GM12878 (cell line): ENCODE measurements at regions not wholly inside any gene's neighbourhood (a gene's known extent, or its start where the extent isn't known, plus 50 kb on each side); places are given as distances from the start of the nearest gene placed in this dataset.

Source experiments
- ATAC-seq: fragments of 200-7000 bp; cut with Tn5 transposase; 3 replicates; pipeline ENCODE4 v1.9.1; 2020; ENCODE audit warnings: mild to moderate bottlenecking, moderate library complexity
- BruUV-seq: library from RNA; stranded (reverse); fragments of 400-500 nt; replicated peaks from 2 replicates; lab custom pipeline; 2021; lab: Mats Ljungman, UMichigan
- CTCF ChIA-PET: fragments of 300-600 bp; sonication (Branson Sonifier 250); formaldehyde crosslinking; extraction: SDS; loops from one replicate; lab custom pipeline; 2021; ENCODE audit warnings: inconsistent platforms; lab: Yijun Ruan, JAX
- POLR2A ChIA-PET: fragments of 350-600 bp; formaldehyde crosslinking; extraction: SDS; loops from one replicate; lab custom pipeline; 2021; ENCODE audit warnings: inconsistent platforms; lab: Charles Lee
- RAD21 ChIA-PET: fragments of 300-600 bp; sonication (Branson Sonifier 250); formaldehyde crosslinking; loops from one replicate; lab custom pipeline; 2023; ENCODE audit warnings: antibody characterized with exemption; ENCODE audit not compliant: unreplicated experiment; lab: Charles Lee
- SMC1A ChIA-PET: fragments of 300-600 bp; sonication (Branson Sonifier 250); formaldehyde crosslinking; loops from one replicate; lab custom pipeline; 2023; ENCODE audit not compliant: unreplicated experiment, uncharacterized antibody; lab: Charles Lee
- DNase-seq: peaks from one replicate; pipeline ENCODE4 v3.0.0-alpha.2; 2011; ENCODE audit warnings: low read depth, low spot score
- FAIRE-seq: peaks from 3 replicates; lab custom pipeline; 2011; peaks lifted over from hg19 to GRCh38; lab: Jason Lieb, UNC
- H2AFZ ChIP-seq: 2 replicates; pipeline ENCODE4 v1.6.0; 2011; ENCODE audit warnings: low read depth, low read length, control low read depth; ENCODE audit not compliant: control insufficient read depth
- H3K27ac ChIP-seq: 2 replicates; pipeline ENCODE4 v1.5.1; 2011; ENCODE audit warnings: control low read depth; ENCODE audit not compliant: control insufficient read depth, insufficient read depth
- H3K27me3 ChIP-seq, 2 experiments: replicated peaks in 1 of 2; 2 replicates each; pipeline versions ENCODE4 v1.6.0 to v1.6.1; 2011; ENCODE audit warnings: low read length in 1 of 2; ENCODE audit not compliant: control insufficient read depth in 2 of 2, insufficient read depth in 2 of 2
- H3K36me3 ChIP-seq, 2 experiments: 2 replicates each; pipeline ENCODE4 v1.5.1; 2011; ENCODE audit warnings: low read length in 1 of 2; ENCODE audit not compliant: control insufficient read depth in 2 of 2, insufficient read depth in 2 of 2
- H3K4me1 ChIP-seq: 2 replicates; pipeline ENCODE4 v1.6.1; 2011; ENCODE audit warnings: mild to moderate bottlenecking, low read length, moderate library complexity, mixed read lengths; ENCODE audit not compliant: control insufficient read depth, insufficient read depth
- H3K4me2 ChIP-seq: 2 replicates; pipeline ENCODE4 v1.6.0; 2011; ENCODE audit warnings: control low read depth; ENCODE audit not compliant: control insufficient read depth, insufficient read depth
- H3K4me3 ChIP-seq: fragments of 200-600 bp; sonication (generic); 2 replicates; pipeline ENCODE4 v1.5.1; 2016
- H3K79me2 ChIP-seq: 2 replicates; pipeline ENCODE4 v1.6.0; 2011; ENCODE audit warnings: low read length; ENCODE audit not compliant: control insufficient read depth, insufficient read depth
- H3K9ac ChIP-seq: 2 replicates; pipeline ENCODE4 v1.8.0; 2011; ENCODE audit warnings: low read length, control low read depth, mixed read lengths; ENCODE audit not compliant: control insufficient read depth, insufficient read depth
- H3K9me3 ChIP-seq: replicated peaks from 3 replicates; pipeline ENCODE4 v1.5.1; 2011; ENCODE audit warnings: mild to moderate bottlenecking, low read length; ENCODE audit not compliant: control insufficient read depth, insufficient read depth
- H4K20me1 ChIP-seq: 2 replicates; pipeline ENCODE4 v1.6.0; 2011; ENCODE audit not compliant: control insufficient read depth, insufficient read depth
- BCL11A ChIP-seq: IDR thresholded peaks from 2 replicates; pipeline ENCODE4 v1.6.1; 2011; ENCODE audit warnings: low read depth, low read length
- BRCA1 ChIP-seq: IDR thresholded peaks from 2 replicates; pipeline ENCODE4 v1.6.1; 2011; ENCODE audit warnings: low read depth, low read length, improper control_type of control experiment
- EED ChIP-seq: sonication (generic); IDR thresholded peaks from 2 replicates; pipeline ENCODE4 v1.6.1; 2016; ENCODE audit warnings: antibody characterized with exemption, low read depth
- NFIC ChIP-seq: IDR thresholded peaks from 2 replicates; pipeline ENCODE4 v1.6.1; 2012; ENCODE audit warnings: low read depth, mild to moderate bottlenecking, inconsistent platforms, low read length, moderate library complexity
- NR2C2 ChIP-seq: IDR thresholded peaks from 2 replicates; pipeline ENCODE4 v1.6.1; 2011; ENCODE audit warnings: borderline replicate concordance, low read depth; ENCODE audit not compliant: control insufficient read depth, insufficient read length
- POLR2AphosphoS5 ChIP-seq: IDR thresholded peaks from 2 replicates; pipeline ENCODE4 v1.6.1; 2011; ENCODE audit warnings: mild to moderate bottlenecking, low read length, inconsistent platforms
- RCOR1 ChIP-seq: conservative IDR thresholded peaks from 2 replicates; pipeline ENCODE4 v1.6.1; 2012; ENCODE audit warnings: low read depth, low read length, improper control_type of control experiment
- RUNX3 ChIP-seq: IDR thresholded peaks from 2 replicates; pipeline ENCODE4 v1.6.1; 2012; ENCODE audit warnings: low read length, inconsistent platforms
- USF2 ChIP-seq: IDR thresholded peaks from 2 replicates; pipeline ENCODE4 v1.6.1; 2011; ENCODE audit warnings: low read depth, low read length, improper control_type of control experiment, borderline replicate concordance
- WGBS: methylation state at CpG from one replicate; pipeline ENCODE4 v1.1.6; 2016; ENCODE audit warnings: low lambda C conversion rate; ENCODE audit not compliant: insufficient replicate concordance, insufficient coverage; ENCODE audit errors: missing lambda C conversion rate; 5-methylcytosine and 5-hydroxymethylcytosine counted together
- in situ Hi-C: fragments of 300-500 bp; cut with MboI; formaldehyde crosslinking; loops from 9 replicates; pipeline ENCODE4 v1.14.3; 2018; ENCODE audit warnings: mixed read lengths
- intact Hi-C: fragments of 100-400 bp; cut with micrococcal nuclease; formaldehyde crosslinking; loops from one replicate; pipeline ENCODE4 v1.14.2; 2022; ENCODE audit not compliant: unreplicated experiment

- no peak for DNase-seq
These were observed 92.8 kb upstream of the TMCC3 start for GRCh38 chr12:94743174-94743573.

GRCh38 chr12:94740601-94741362, 90.4 kb upstream of the TMCC3 start:
- Histone ChIP-seq H3K4me1 (peaks cover 4% of the 10 kb centered on the region; the same call in 1 of the 2 replicates), H3K9me3 (no peaks in the 10 kb centered on the region; the same call in 2 of the 3 replicates)
- no TSS peak for BruUV-seq
- POLR2A ChIA-PET: no interaction called here
- ATAC-seq: no peak
- TF ChIP-seq EED: no peak
- no peak for TF ChIP-seq USF2
- TF ChIP-seq NR2C2: no peak
- no peak for TF ChIP-seq RUNX3
- no peak for TF ChIP-seq NFIC
- TF ChIP-seq BRCA1: no peak
- TF ChIP-seq RCOR1: no peak
- TF ChIP-seq, all 136 proteins: peak for 0
- DNase-seq: no peak
- ChIA-PET CTCF (interaction anchor here (1.4 kb wide), 1 partner anchor 10 kb away, joined by 6 read pairs; no protein-coding TSS in a partner anchor), RAD21 (no interaction called here), SMC1A (no interaction called here)
- Histone ChIP-seq H3K36me3 (no peaks in the 10 kb centered on the region; a peak in 2 of 4 replicates), H3K79me2 (peaks cover 13% of the 10 kb centered on the region), H2AFZ (no peak overlapping the region), H3K4me2 (no peak overlapping the region), H3K9ac (no peak overlapping the region), H4K20me1 (no peaks in the 10 kb centered on the region), H3K27ac (no peak overlapping the region), H3K4me3 (no peak overlapping the region), H3K27me3 (no peaks in the 10 kb centered on the region)
- in situ Hi-C loops: no loop called here
- intact Hi-C loops: no loop called here
- FAIRE-seq: no peak
- 72% methylated on average over 5 of the region's 5 CpGs for WGBS

More at GRCh38 chr12:94743174-94743573, 92.8 kb upstream of the TMCC3 start:
- H2AFZ ChIP-seq: no peak overlapping the region
- TF ChIP-seq BCL11A (no peak), RUNX3 (0 out of 2 replicates have a peak, but pooled peaks have one; percentile 15), POLR2AphosphoS5 (no peak)
- H3K9ac ChIP-seq: no peak overlapping the region
- no peak overlapping the region for H3K4me2 ChIP-seq
- ChIA-PET CTCF (interaction anchor here (0.7 kb wide), 1 partner anchor 1403 kb away, joined by 3 read pairs; no protein-coding TSS in a partner anchor), POLR2A (no interaction called here), RAD21 (interaction anchor here (1.2 kb wide), 1 partner anchor 132 kb away, joined by 3 read pairs; no protein-coding TSS in a partner anchor), SMC1A (interaction anchor here (1.4 kb wide), 1 partner anchor 29 kb away, joined by 3 read pairs; no protein-coding TSS in a partner anchor)
- WGBS: 35% methylated on average over 3 of the region's 3 CpGs
- no peak for FAIRE-seq
- ATAC-seq: peak; percentile 62
- H3K27ac ChIP-seq: no peak overlapping the region
- BruUV-seq: no TSS peak
- peaks cover 8% of the 10 kb centered on the region for H3K79me2 ChIP-seq
- H3K4me3 ChIP-seq: no peak overlapping the region
- peaks cover 4% of the 10 kb centered on the region; the same call in 1 of the 2 replicates for H3K4me1 ChIP-seq
- no peaks in the 10 kb centered on the region for H4K20me1 ChIP-seq
- no peaks in the 10 kb centered on the region; a peak in 2 of 4 replicates for H3K36me3 ChIP-seq
- no peaks in the 10 kb centered on the region for H3K27me3 ChIP-seq
- H3K9me3 ChIP-seq: no peaks in the 10 kb centered on the region; the same call in 2 of the 3 replicates
- intact Hi-C loops: no loop called here
- in situ Hi-C loops: no loop called here
